Keratinocyte (primary cell): ENCODE measurements at regions not wholly inside any gene's neighbourhood (a gene's known extent, or its start where the extent isn't known, plus 50 kb on each side); places are given as distances from the start of the nearest gene placed in this dataset.

Experiments used
- DNase-seq: peaks from one replicate; pipeline ENCODE4 v3.0.0-alpha.2; 2011; ENCODE audit warnings: low read depth, missing footprints, low spot score
- FAIRE-seq: peaks from 2 replicates; lab custom pipeline; 2011; peaks lifted over from hg19 to GRCh38; lab: Jason Lieb, UNC
- H2AFZ ChIP-seq: 2 replicates; pipeline ENCODE4 v1.6.0; 2012; ENCODE audit warnings: low read length, control low read depth, inconsistent platforms; ENCODE audit not compliant: control insufficient read depth
- H3K27ac ChIP-seq: 2 replicates; pipeline ENCODE4 v1.5.1; 2011; ENCODE audit warnings: low read length; ENCODE audit not compliant: control insufficient read depth, insufficient read depth
- H3K27me3 ChIP-seq: 3 replicates; pipeline ENCODE4 v1.6.0; 2011; ENCODE audit warnings: low read length; ENCODE audit not compliant: control insufficient read depth, insufficient read depth; ENCODE audit errors: extremely low read depth
- H3K36me3 ChIP-seq, 2 experiments: 2 replicates in 1 of 2; 3 replicates in 1 of 2; pipeline ENCODE4 v1.5.1; 2011; ENCODE audit warnings: low read length in 2 of 2, mild to moderate bottlenecking in 1 of 2; ENCODE audit not compliant: control insufficient read depth in 2 of 2, insufficient read depth in 2 of 2; ENCODE audit errors: extremely low read depth in 1 of 2
- H3K4me1 ChIP-seq: 3 replicates; pipeline ENCODE4 v1.5.1; 2011; ENCODE audit warnings: low read length; ENCODE audit not compliant: control insufficient read depth, insufficient read depth; ENCODE audit errors: extremely low read depth
- H3K4me2 ChIP-seq: 3 replicates; pipeline ENCODE4 v1.6.0; 2011; ENCODE audit warnings: low read depth, low read length; ENCODE audit not compliant: control insufficient read depth, insufficient read depth; ENCODE audit errors: extremely low read depth
- H3K4me3 ChIP-seq, 3 experiments: fragments of 200-600 bp in 1 of 3; sonication (generic) in 1 of 3; 2 replicates in 2 of 3; 3 replicates in 1 of 3; pipeline ENCODE4 v1.5.1; 2011 to 2016; ENCODE audit warnings: low read length in 3 of 3, mild to moderate bottlenecking in 3 of 3, control low read depth in 2 of 3, inconsistent platforms in 1 of 3, low read depth in 1 of 3, mixed read lengths in 1 of 3, mixed run types in 1 of 3, moderate library complexity in 1 of 3; ENCODE audit not compliant: control insufficient read depth in 2 of 3, insufficient read depth in 2 of 3; ENCODE audit errors: extremely low read depth in 1 of 3
- H3K79me2 ChIP-seq: 2 replicates; pipeline ENCODE4 v1.6.0; 2012; ENCODE audit warnings: low read length; ENCODE audit not compliant: control insufficient read depth, insufficient read depth
- H3K9ac ChIP-seq: 3 replicates; pipeline ENCODE4 v1.6.0; 2011; ENCODE audit warnings: low read length; ENCODE audit not compliant: control insufficient read depth, insufficient read depth; ENCODE audit errors: extremely low read depth
- H3K9me1 ChIP-seq: 3 replicates; pipeline ENCODE4 v1.6.0; 2011; ENCODE audit warnings: low read length; ENCODE audit not compliant: control insufficient read depth, insufficient read depth; ENCODE audit errors: extremely low read depth
- H3K9me3 ChIP-seq: 2 replicates; pipeline ENCODE4 v1.5.1; 2012; ENCODE audit warnings: low read depth, low read length; ENCODE audit not compliant: control insufficient read depth
- H4K20me1 ChIP-seq: 3 replicates; pipeline ENCODE4 v1.6.0; 2011; ENCODE audit warnings: low read length; ENCODE audit not compliant: control insufficient read depth, insufficient read depth; ENCODE audit errors: extremely low read depth
- EZH2 ChIP-seq: IDR thresholded peaks from one replicate; pipeline ENCODE4 v1.6.1; 2012; ENCODE audit warnings: inconsistent platforms, mild to moderate bottlenecking, low read length, moderate library complexity
- dilution Hi-C: fragments of 300-500 bp; cut with MboI; formaldehyde crosslinking; loops from one replicate; pipeline ENCODE4 v1.7.0; 2020; ENCODE audit warnings: low sequenced_read_pairs; ENCODE audit not compliant: extremely low pct_ligation_motif_present
- TF ChIP-seq, protein P1 (sequence below), 3 experiments: IDR thresholded peaks in 1 of 3; conservative IDR thresholded peaks in 1 of 3; optimal IDR thresholded peaks in 1 of 3; 2 replicates in 2 of 3; 3 replicates in 1 of 3; pipeline versions ENCODE3 to v1.5.1; 2011; ENCODE audit warnings: low read length in 3 of 3, mild to moderate bottlenecking in 3 of 3, moderate library complexity in 2 of 3, control low read depth in 1 of 3, inconsistent platforms in 1 of 3; ENCODE audit not compliant: insufficient read depth in 2 of 3; ENCODE audit errors: extremely low read depth in 1 of 3

DNA sequence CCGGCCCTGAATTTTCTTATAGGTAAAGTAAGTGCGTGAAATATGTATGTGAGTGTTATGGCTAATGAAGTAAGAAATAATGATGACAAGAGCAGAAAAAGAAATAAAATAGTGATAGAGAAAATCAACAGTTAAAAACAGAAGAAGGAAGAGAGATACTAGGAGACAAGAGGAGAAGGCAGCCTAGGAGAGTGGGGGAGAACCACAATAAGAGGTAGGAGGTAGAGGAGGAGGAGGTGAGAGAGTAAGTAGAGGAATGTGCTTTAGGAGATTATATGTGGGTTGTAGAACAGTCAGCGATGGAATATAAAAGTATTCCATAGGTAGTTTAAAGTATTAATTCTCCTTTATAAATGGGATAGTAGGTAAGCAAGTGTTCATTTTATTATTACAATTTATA is 861.5 kb upstream of the B3GALT2 start:
- Histone ChIP-seq H3K4me1 (peaks cover 16% of the 10 kb centered on the region), H3K27me3 (no peaks in the 10 kb centered on the region), H4K20me1 (no peaks in the 10 kb centered on the region), H3K9ac (no peak overlapping the region), H3K36me3 (no peaks in the 10 kb centered on the region), H3K9me3 (no peaks in the 10 kb centered on the region), H3K4me2 (no peak overlapping the region), H3K4me3 (no peak overlapping the region), H3K79me2 (no peaks in the 10 kb centered on the region), H3K9me1 (no peaks in the 10 kb centered on the region), H2AFZ (no peak overlapping the region), H3K27ac (no peak overlapping the region)
- no peak for DNase-seq
- TF ChIP-seq, protein P1, sequence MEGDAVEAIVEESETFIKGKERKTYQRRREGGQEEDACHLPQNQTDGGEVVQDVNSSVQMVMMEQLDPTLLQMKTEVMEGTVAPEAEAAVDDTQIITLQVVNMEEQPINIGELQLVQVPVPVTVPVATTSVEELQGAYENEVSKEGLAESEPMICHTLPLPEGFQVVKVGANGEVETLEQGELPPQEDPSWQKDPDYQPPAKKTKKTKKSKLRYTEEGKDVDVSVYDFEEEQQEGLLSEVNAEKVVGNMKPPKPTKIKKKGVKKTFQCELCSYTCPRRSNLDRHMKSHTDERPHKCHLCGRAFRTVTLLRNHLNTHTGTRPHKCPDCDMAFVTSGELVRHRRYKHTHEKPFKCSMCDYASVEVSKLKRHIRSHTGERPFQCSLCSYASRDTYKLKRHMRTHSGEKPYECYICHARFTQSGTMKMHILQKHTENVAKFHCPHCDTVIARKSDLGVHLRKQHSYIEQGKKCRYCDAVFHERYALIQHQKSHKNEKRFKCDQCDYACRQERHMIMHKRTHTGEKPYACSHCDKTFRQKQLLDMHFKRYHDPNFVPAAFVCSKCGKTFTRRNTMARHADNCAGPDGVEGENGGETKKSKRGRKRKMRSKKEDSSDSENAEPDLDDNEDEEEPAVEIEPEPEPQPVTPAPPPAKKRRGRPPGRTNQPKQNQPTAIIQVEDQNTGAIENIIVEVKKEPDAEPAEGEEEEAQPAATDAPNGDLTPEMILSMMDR (optimal IDR thresholded peaks at IDR 0.05 in 1 of 3, IDR thresholded peaks at IDR 0.05 in 1 of 3, conservative IDR thresholded peaks at IDR 0.05 in 1 of 3; ENCODE audit: extremely low read depth in 1 of 3, insufficient read depth in 2 of 3, low read length in 3 of 3) = no peak
- TF ChIP-seq EZH2 = no peak
- no peak for FAIRE-seq
- dilution Hi-C loops = no loop called here

DNA sequence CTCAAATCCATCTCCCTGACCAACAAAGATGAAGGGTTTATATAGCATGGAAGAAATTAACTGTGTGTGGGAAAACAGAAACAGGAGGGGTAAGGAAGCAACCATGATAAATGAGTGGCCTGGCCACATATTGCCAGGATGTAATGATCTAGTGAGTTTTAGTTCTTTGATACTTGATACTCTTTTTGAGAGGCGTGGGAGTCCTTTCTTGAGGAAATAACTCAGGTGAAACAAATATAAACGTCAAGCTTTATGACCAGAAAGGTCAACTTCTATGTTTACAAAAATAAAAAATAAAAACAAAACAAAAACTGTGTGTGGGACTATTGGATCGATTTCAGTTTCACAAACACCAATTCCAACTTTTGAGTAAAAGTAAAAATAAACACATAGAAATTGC is 860.8 kb upstream of the B3GALT2 start:
- Histone ChIP-seq H3K27me3 (no peaks in the 10 kb centered on the region), H3K9me3 (no peaks in the 10 kb centered on the region), H3K79me2 (no peaks in the 10 kb centered on the region), H3K9me1 (no peaks in the 10 kb centered on the region), H3K36me3 (no peaks in the 10 kb centered on the region), H2AFZ (no peak overlapping the region), H4K20me1 (no peaks in the 10 kb centered on the region), H3K9ac (no peak overlapping the region), H3K27ac (no peak overlapping the region), H3K4me1 (peaks cover 16% of the 10 kb centered on the region), H3K4me2 (no peak overlapping the region), H3K4me3 (no peak overlapping the region)
- DNase-seq = no peak
- TF ChIP-seq, protein P1 (optimal IDR thresholded peaks at IDR 0.05 in 1 of 3, IDR thresholded peaks at IDR 0.05 in 1 of 3, conservative IDR thresholded peaks at IDR 0.05 in 1 of 3; ENCODE audit: extremely low read depth in 1 of 3, insufficient read depth in 2 of 3, low read length in 3 of 3) = no peak
- TF ChIP-seq EZH2 = no peak
- dilution Hi-C loops = no loop called here
- FAIRE-seq = no peak
